Hematopoietic multipotent progenitor cell (in vitro differentiated cells): ENCODE measurements at regions not wholly inside any gene's neighbourhood (a gene's known extent, or its start where the extent isn't known, plus 50 kb on each side); places are given as distances from the start of the nearest gene placed in this dataset.
"Not testable (repeated sequence)": the region's sequence is repeated elsewhere in the genome, so short reads cannot be mapped to it uniquely, and the experiment has no call there.

Source experiments
- DNase-seq, 3 donors: peaks; one replicate each; pipeline ENCODE4 v3.0.0-alpha.2; 2011 to 2015; ENCODE audit warnings: low read depth in 2 of 3, low spot score in 2 of 3

- DNase-seq = peak in 1 of 3 donors; percentile 19
These were observed 106.0 kb upstream of the KIF2A start for GRCh38 chr5:62199792-62200716.

- DNase-seq = no peak
These were observed 99.7 kb upstream of the KIF2A start for GRCh38 chr5:62206150-62206829.

- no peak for DNase-seq
These were observed 97.7 kb upstream of the KIF2A start for GRCh38 chr5:62208218-62208852.

GRCh38 chr5:62211405-62211804 is 94.6 kb upstream of the KIF2A start:
- DNase-seq = no peak

GRCh38 chr5:62212648-62213047 is 93.4 kb upstream of the KIF2A start:
- no peak for DNase-seq

- DNase-seq = no peak
These were observed 91.3 kb upstream of the KIF2A start for GRCh38 chr5:62214701-62215100.

GRCh38 chr5:62216603-62217002 is 89.4 kb upstream of the KIF2A start:
- DNase-seq = not testable (repeated sequence)

- DNase-seq = not testable (repeated sequence)
These were observed 88.9 kb upstream of the KIF2A start for GRCh38 chr5:62217095-62217494.

GRCh38 chr5:62218860-62219259 is 87.1 kb upstream of the KIF2A start:
- not testable (repeated sequence) for DNase-seq

GRCh38 chr5:62221881-62222280 is 84.1 kb upstream of the KIF2A start:
- DNase-seq = not testable (repeated sequence)

GRCh38 chr5:62222305-62222704 is 83.7 kb upstream of the KIF2A start:
- DNase-seq = not testable (repeated sequence)

- not testable (repeated sequence) for DNase-seq
These were observed 82.7 kb upstream of the KIF2A start for GRCh38 chr5:62223312-62223670.

- DNase-seq = peak in 1 of 3 donors; percentile 11
These were observed 80.9 kb upstream of the KIF2A start for GRCh38 chr5:62224987-62225601.

GRCh38 chr5:62230876-62231388 is 75.1 kb upstream of the KIF2A start:
- not testable (repeated sequence) for DNase-seq

- DNase-seq = no peak
These were observed 74.4 kb upstream of the KIF2A start for GRCh38 chr5:62231576-62231975.

GRCh38 chr5:62232218-62232617 is 73.8 kb upstream of the KIF2A start:
- not testable (repeated sequence) for DNase-seq

GRCh38 chr5:62233083-62234046 is 72.6 kb upstream of the KIF2A start:
- DNase-seq = not testable (repeated sequence)

- not testable (repeated sequence) for DNase-seq
These were observed 69.4 kb upstream of the KIF2A start for GRCh38 chr5:62236593-62236992.

- not testable (repeated sequence) for DNase-seq
These were observed 68.1 kb upstream of the KIF2A start for GRCh38 chr5:62237944-62238343.
